GM23248 (cell line): ENCODE measurements at regions not wholly inside any gene's neighbourhood (a gene's known extent, or its start where the extent isn't known, plus 50 kb on each side); places are given as distances from the start of the nearest gene placed in this dataset.

Source experiments
- DNase-seq: peaks from one replicate; pipeline ENCODE4 v3.0.0-alpha.2; 2015
- H2AFZ ChIP-seq: fragments of 200-600 bp; sonication (generic); 2 replicates; pipeline ENCODE4 v1.6.1; 2016; ENCODE audit warnings: antibody characterized with exemption
- H3F3A ChIP-seq: fragments of 200-600 bp; sonication (generic); 2 replicates; pipeline ENCODE4 v1.6.1; 2016; ENCODE audit warnings: mild to moderate bottlenecking, antibody characterized with exemption, mixed run types; ENCODE audit not compliant: insufficient read depth
- H3K27ac ChIP-seq: fragments of 200-600 bp; sonication (generic); 2 replicates; pipeline ENCODE4 v1.5.1; 2016; ENCODE audit warnings: mild to moderate bottlenecking
- H3K27me3 ChIP-seq: fragments of 200-600 bp; sonication (generic); replicated peaks from 2 replicates; pipeline ENCODE4 v1.6.1; 2016; ENCODE audit warnings: mild to moderate bottlenecking; ENCODE audit not compliant: insufficient read depth
- H3K36me3 ChIP-seq: fragments of 200-600 bp; sonication (generic); 2 replicates; pipeline ENCODE4 v1.6.1; 2016; ENCODE audit warnings: low read depth, mild to moderate bottlenecking
- H3K4me1 ChIP-seq: fragments of 200-600 bp; sonication (generic); 2 replicates; pipeline ENCODE4 v1.6.1; 2016; ENCODE audit warnings: mild to moderate bottlenecking; ENCODE audit not compliant: insufficient read depth
- H3K4me2 ChIP-seq: fragments of 200-600 bp; sonication (generic); one replicate; pipeline ENCODE4 v1.6.1; 2016; ENCODE audit warnings: mild to moderate bottlenecking; ENCODE audit not compliant: unreplicated experiment
- H3K4me3 ChIP-seq: fragments of 200-600 bp; sonication (generic); 2 replicates; pipeline ENCODE4 v1.5.1; 2016; ENCODE audit warnings: mild to moderate bottlenecking
- H3K79me2 ChIP-seq: fragments of 200-600 bp; sonication (generic); 2 replicates; pipeline ENCODE4 v1.6.1; 2016; ENCODE audit warnings: mild to moderate bottlenecking; ENCODE audit not compliant: insufficient read depth
- H3K9ac ChIP-seq: fragments of 200-600 bp; sonication (generic); 2 replicates; pipeline ENCODE4 v1.6.1; 2016; ENCODE audit warnings: mild to moderate bottlenecking
- H3K9me2 ChIP-seq: fragments of 200-600 bp; sonication (generic); 2 replicates; pipeline ENCODE4 v1.6.1; 2016; ENCODE audit warnings: mixed run types, mild to moderate bottlenecking, moderate library complexity; ENCODE audit not compliant: insufficient read depth
- H3K9me3 ChIP-seq: fragments of 200-600 bp; sonication (generic); one replicate; pipeline ENCODE4 v1.6.1; 2017; ENCODE audit warnings: low read depth
- H4K20me1 ChIP-seq: fragments of 200-600 bp; sonication (generic); 2 replicates; pipeline ENCODE4 v1.6.0; 2016; ENCODE audit not compliant: insufficient read depth
- EZH2 ChIP-seq: fragments of 200-600 bp; sonication (generic); IDR thresholded peaks from 2 replicates; pipeline ENCODE4 v1.6.1; 2018; ENCODE audit warnings: antibody characterized with exemption, mild to moderate bottlenecking; ENCODE audit not compliant: insufficient read depth, poor library complexity, severe bottlenecking
- EZH2phosphoT487 ChIP-seq: fragments of 200-600 bp; sonication (generic); IDR thresholded peaks from 2 replicates; pipeline ENCODE4 v1.6.1; 2018; ENCODE audit warnings: antibody characterized with exemption, moderate library complexity, mild to moderate bottlenecking, low read depth; ENCODE audit not compliant: insufficient read depth
- WGBS, 2 experiments: methylation state at CpG; one replicate each; pipeline ENCODE4 v1.1.6; 2015 to 2017; ENCODE audit warnings: low lambda C conversion rate in 2 of 2, low coverage in 1 of 2; ENCODE audit errors: missing lambda C conversion rate in 2 of 2; 5-methylcytosine and 5-hydroxymethylcytosine counted together
- in situ Hi-C: fragments of 300-500 bp; cut with MboI; formaldehyde crosslinking; loops from 2 replicates; pipeline ENCODE4 v1.15.0; 2020

DNA sequence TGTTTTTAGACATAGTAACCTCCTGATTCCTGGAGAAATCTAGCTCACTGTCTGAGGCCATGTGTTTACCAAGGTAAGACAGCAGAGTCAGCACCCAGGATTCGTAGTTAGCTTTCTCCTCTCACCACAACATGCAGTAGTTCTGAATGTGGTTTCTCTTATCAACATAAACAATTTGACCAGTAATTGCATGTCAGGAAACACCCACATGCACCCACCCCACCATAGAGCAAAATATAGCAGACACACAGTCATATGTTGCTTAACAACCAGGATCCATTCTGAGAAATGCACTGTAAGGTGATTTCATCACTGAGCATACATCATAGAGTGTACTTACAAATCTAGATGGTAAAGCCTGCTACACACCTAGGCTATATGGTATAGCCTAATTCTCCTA lies 1004.0 kb downstream of the ANKRD7 start:
- DNase-seq = no peak
- H3K4me2 ChIP-seq = no peak overlapping the region

GRCh38 chr7:119232091-119232490 lies 1007.6 kb downstream of the ANKRD7 start:
- Histone ChIP-seq H3K9me3 (no peaks in the 10 kb centered on the region), H3F3A (no peaks in the 10 kb centered on the region), H3K9ac (no peak overlapping the region), H3K36me3 (no peaks in the 10 kb centered on the region), H3K9me2 (no peaks in the 10 kb centered on the region), H4K20me1 (no peaks in the 10 kb centered on the region), H3K4me1 (no peaks in the 10 kb centered on the region), H2AFZ (no peak overlapping the region), H3K79me2 (no peaks in the 10 kb centered on the region), H3K27me3 (no peaks in the 10 kb centered on the region), H3K4me2 (no peak overlapping the region), H3K27ac (no peak overlapping the region), H3K4me3 (no peak overlapping the region)
- no peak for TF ChIP-seq EZH2
- no peak for TF ChIP-seq EZH2phosphoT487
- in situ Hi-C loops = no loop called here
- 13 to 15% methylated on average over 2 of the region's 2 CpGs for WGBS, 2 experiments
- no peak for DNase-seq

More for the DNA sequence above, 1004.0 kb downstream of the ANKRD7 start:
- Histone ChIP-seq H2AFZ (no peak overlapping the region), H3K79me2 (no peaks in the 10 kb centered on the region), H3K4me3 (no peak overlapping the region), H4K20me1 (no peaks in the 10 kb centered on the region), H3K4me1 (no peaks in the 10 kb centered on the region), H3K27me3 (no peaks in the 10 kb centered on the region), H3K9me2 (no peaks in the 10 kb centered on the region), H3F3A (no peaks in the 10 kb centered on the region), H3K9me3 (no peaks in the 10 kb centered on the region), H3K27ac (no peak overlapping the region), H3K9ac (no peak overlapping the region), H3K36me3 (no peaks in the 10 kb centered on the region)
- 0 to 5% methylated on average over 1 of the region's 1 CpG for WGBS, 2 experiments
- TF ChIP-seq EZH2 (no peak), EZH2phosphoT487 (no peak)
- in situ Hi-C loops = no loop called here

- TF ChIP-seq EZH2phosphoT487 (no peak), EZH2 (no peak)
- H3K36me3 ChIP-seq = no peaks in the 10 kb centered on the region
- no peak overlapping the region for H3K4me2 ChIP-seq
- no peak overlapping the region for H3K27ac ChIP-seq
- in situ Hi-C loops = no loop called here
- H3K9me3 ChIP-seq = no peaks in the 10 kb centered on the region
- no peaks in the 10 kb centered on the region for H3K79me2 ChIP-seq
- 56 to 66% methylated on average over 1 of the region's 1 CpG for WGBS, 2 experiments
- no peak overlapping the region for H3K4me3 ChIP-seq
- no peaks in the 10 kb centered on the region for H3K9me2 ChIP-seq
- no peaks in the 10 kb centered on the region for H3K4me1 ChIP-seq
- H3K9ac ChIP-seq = no peak overlapping the region
- no peak overlapping the region for H2AFZ ChIP-seq
- H3F3A ChIP-seq = no peaks in the 10 kb centered on the region
- no peaks in the 10 kb centered on the region for H3K27me3 ChIP-seq
- no peak for DNase-seq
- H4K20me1 ChIP-seq = no peaks in the 10 kb centered on the region
Observed at GRCh38 chr7:119233015-119233414, 1008.5 kb downstream of the ANKRD7 start.

- no peak overlapping the region for H2AFZ ChIP-seq
- H4K20me1 ChIP-seq = no peaks in the 10 kb centered on the region
- H3K27ac ChIP-seq = no peak overlapping the region
- in situ Hi-C loops = loop anchor here (25.0 kb wide), 1 partner anchor 1309 kb away; no protein-coding TSS in a partner anchor
- H3F3A ChIP-seq = no peaks in the 10 kb centered on the region
- no peak overlapping the region for H3K4me3 ChIP-seq
- H3K4me2 ChIP-seq = no peak overlapping the region
- H3K27me3 ChIP-seq = no peaks in the 10 kb centered on the region
- no peaks in the 10 kb centered on the region for H3K79me2 ChIP-seq
- H3K9me2 ChIP-seq = no peaks in the 10 kb centered on the region
- no peaks in the 10 kb centered on the region for H3K36me3 ChIP-seq
- DNase-seq = no peak
- no peaks in the 10 kb centered on the region for H3K4me1 ChIP-seq
- no peak for TF ChIP-seq EZH2
- no peak for TF ChIP-seq EZH2phosphoT487
- H3K9ac ChIP-seq = no peak overlapping the region
- no peaks in the 10 kb centered on the region for H3K9me3 ChIP-seq
Observed at GRCh38 chr7:119252962-119253361, 1020.0 kb upstream of the KCND2 start.

- Histone ChIP-seq H3K4me1 (no peaks in the 10 kb centered on the region), H2AFZ (no peak overlapping the region), H3K9me2 (no peaks in the 10 kb centered on the region), H3K27ac (no peak overlapping the region), H3K79me2 (no peaks in the 10 kb centered on the region), H3K4me2 (no peak overlapping the region), H3F3A (no peaks in the 10 kb centered on the region), H3K9me3 (no peaks in the 10 kb centered on the region), H3K9ac (no peak overlapping the region), H3K27me3 (no peaks in the 10 kb centered on the region), H3K4me3 (no peak overlapping the region), H4K20me1 (no peaks in the 10 kb centered on the region), H3K36me3 (no peaks in the 10 kb centered on the region)
- TF ChIP-seq EZH2 (no peak), EZH2phosphoT487 (no peak)
- in situ Hi-C loops = loop anchor here (25.0 kb wide), 1 partner anchor 1308 kb away; no protein-coding TSS in a partner anchor
- DNase-seq = no peak
Observed at GRCh38 chr7:119254742-119255141, 1018.2 kb upstream of the KCND2 start.
